HL-60 (cell line): ENCODE measurements at regions not wholly inside any gene's neighbourhood (a gene's known extent, or its start where the extent isn't known, plus 50 kb on each side); places are given as distances from the start of the nearest gene placed in this dataset.

Experiments used
- DNase-seq, 2 experiments: peaks; one replicate each; pipeline ENCODE4 v3.0.0-alpha.2; 2010 to 2020; ENCODE audit warnings: low read depth in 1 of 2, low spot score in 1 of 2
- H3K27ac ChIP-seq: fragments of 250-450 bp; sonication (Bioruptor Pico); replicated peaks from 2 replicates; pipeline ENCODE4 v1.5.1; 2020; ENCODE audit warnings: mild to moderate bottlenecking, moderate library complexity
- H3K27me3 ChIP-seq: fragments of 250-450 bp; sonication (Bioruptor Pico); 2 replicates; pipeline ENCODE4 v1.5.1; 2021; ENCODE audit warnings: mild to moderate bottlenecking, moderate library complexity; ENCODE audit not compliant: insufficient read depth, poor library complexity, severe bottlenecking
- H3K4me3 ChIP-seq: replicated peaks from 2 replicates; pipeline ENCODE4 v1.5.1; 2011; ENCODE audit warnings: mild to moderate bottlenecking, control low read depth, low read length; ENCODE audit not compliant: insufficient read depth
- GABPA ChIP-seq: IDR thresholded peaks from 2 replicates; pipeline ENCODE4 v1.6.1; 2012; ENCODE audit warnings: low read depth
- POLR2AphosphoS5 ChIP-seq: IDR thresholded peaks from 2 replicates; pipeline ENCODE4 v1.6.1; 2012; ENCODE audit warnings: low read depth
- SPI1 ChIP-seq: IDR thresholded peaks from 2 replicates; pipeline ENCODE4 v1.6.1; 2012; ENCODE audit warnings: low read depth, mild to moderate bottlenecking, borderline replicate concordance
- TF ChIP-seq, protein P1 (sequence below): IDR thresholded peaks from one replicate; pipeline ENCODE4 v1.5.1; 2011; ENCODE audit warnings: low read length, control low read depth, inconsistent platforms; ENCODE audit not compliant: insufficient read depth
- TF ChIP-seq, protein P2 (sequence below): IDR thresholded peaks from 2 replicates; pipeline ENCODE4 v1.6.1; 2012; ENCODE audit warnings: low read depth; ENCODE audit not compliant: insufficient replicate concordance

- H3K27ac ChIP-seq, result no peak overlapping the region
- H3K27me3 ChIP-seq, result peaks cover 14% of the 10 kb centered on the region
- no peak for DNase-seq
- TF ChIP-seq, protein P1, sequence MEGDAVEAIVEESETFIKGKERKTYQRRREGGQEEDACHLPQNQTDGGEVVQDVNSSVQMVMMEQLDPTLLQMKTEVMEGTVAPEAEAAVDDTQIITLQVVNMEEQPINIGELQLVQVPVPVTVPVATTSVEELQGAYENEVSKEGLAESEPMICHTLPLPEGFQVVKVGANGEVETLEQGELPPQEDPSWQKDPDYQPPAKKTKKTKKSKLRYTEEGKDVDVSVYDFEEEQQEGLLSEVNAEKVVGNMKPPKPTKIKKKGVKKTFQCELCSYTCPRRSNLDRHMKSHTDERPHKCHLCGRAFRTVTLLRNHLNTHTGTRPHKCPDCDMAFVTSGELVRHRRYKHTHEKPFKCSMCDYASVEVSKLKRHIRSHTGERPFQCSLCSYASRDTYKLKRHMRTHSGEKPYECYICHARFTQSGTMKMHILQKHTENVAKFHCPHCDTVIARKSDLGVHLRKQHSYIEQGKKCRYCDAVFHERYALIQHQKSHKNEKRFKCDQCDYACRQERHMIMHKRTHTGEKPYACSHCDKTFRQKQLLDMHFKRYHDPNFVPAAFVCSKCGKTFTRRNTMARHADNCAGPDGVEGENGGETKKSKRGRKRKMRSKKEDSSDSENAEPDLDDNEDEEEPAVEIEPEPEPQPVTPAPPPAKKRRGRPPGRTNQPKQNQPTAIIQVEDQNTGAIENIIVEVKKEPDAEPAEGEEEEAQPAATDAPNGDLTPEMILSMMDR, result no peak
- TF ChIP-seq SPI1, result no peak
- no peak for TF ChIP-seq GABPA
- TF ChIP-seq POLR2AphosphoS5, result no peak
- TF ChIP-seq, protein P2, sequence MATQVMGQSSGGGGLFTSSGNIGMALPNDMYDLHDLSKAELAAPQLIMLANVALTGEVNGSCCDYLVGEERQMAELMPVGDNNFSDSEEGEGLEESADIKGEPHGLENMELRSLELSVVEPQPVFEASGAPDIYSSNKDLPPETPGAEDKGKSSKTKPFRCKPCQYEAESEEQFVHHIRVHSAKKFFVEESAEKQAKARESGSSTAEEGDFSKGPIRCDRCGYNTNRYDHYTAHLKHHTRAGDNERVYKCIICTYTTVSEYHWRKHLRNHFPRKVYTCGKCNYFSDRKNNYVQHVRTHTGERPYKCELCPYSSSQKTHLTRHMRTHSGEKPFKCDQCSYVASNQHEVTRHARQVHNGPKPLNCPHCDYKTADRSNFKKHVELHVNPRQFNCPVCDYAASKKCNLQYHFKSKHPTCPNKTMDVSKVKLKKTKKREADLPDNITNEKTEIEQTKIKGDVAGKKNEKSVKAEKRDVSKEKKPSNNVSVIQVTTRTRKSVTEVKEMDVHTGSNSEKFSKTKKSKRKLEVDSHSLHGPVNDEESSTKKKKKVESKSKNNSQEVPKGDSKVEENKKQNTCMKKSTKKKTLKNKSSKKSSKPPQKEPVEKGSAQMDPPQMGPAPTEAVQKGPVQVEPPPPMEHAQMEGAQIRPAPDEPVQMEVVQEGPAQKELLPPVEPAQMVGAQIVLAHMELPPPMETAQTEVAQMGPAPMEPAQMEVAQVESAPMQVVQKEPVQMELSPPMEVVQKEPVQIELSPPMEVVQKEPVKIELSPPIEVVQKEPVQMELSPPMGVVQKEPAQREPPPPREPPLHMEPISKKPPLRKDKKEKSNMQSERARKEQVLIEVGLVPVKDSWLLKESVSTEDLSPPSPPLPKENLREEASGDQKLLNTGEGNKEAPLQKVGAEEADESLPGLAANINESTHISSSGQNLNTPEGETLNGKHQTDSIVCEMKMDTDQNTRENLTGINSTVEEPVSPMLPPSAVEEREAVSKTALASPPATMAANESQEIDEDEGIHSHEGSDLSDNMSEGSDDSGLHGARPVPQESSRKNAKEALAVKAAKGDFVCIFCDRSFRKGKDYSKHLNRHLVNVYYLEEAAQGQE, result no peak
- H3K4me3 ChIP-seq, result no peak overlapping the region
Measured at GRCh38 chr18:78813936-78814710, 165.5 kb upstream of the SALL3 start.

- no peak for DNase-seq
- Histone ChIP-seq H3K4me3 (no peak overlapping the region), H3K27ac (no peak overlapping the region), H3K27me3 (peaks cover 14% of the 10 kb centered on the region)
- TF ChIP-seq POLR2AphosphoS5 (no peak), GABPA (no peak), SPI1 (no peak)
- TF ChIP-seq, protein P1, result no peak
- TF ChIP-seq, protein P2, result no peak
Measured at GRCh38 chr18:78814766-78815165, 164.9 kb upstream of the SALL3 start.

GRCh38 chr18:78816114-78816513 is 163.5 kb upstream of the SALL3 start:
- no peak for DNase-seq
- TF ChIP-seq SPI1 (no peak), POLR2AphosphoS5 (no peak)
- TF ChIP-seq, protein P1, result no peak
- peaks cover 21% of the 10 kb centered on the region for H3K27me3 ChIP-seq
- no peak overlapping the region for H3K4me3 ChIP-seq
- no peak overlapping the region for H3K27ac ChIP-seq

DNA sequence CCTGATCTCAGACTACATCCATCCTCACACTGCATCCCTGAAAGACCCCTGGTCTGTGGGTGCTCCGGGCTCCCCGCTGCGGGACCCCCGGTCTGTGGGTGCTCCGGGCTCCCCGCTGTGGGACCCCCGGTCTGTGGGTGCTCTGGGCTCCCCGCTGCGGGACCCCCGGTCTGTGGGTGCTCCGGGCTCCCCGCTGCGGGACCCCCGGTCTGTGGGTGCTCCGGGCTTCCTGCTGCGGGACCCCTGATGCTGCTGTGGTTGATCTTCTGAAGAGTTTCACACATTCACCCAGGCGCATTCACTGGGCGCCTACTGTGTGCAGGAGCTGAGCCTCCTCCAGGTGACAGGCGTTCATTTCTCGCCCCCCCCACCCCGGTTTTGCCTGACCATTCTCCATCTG is 162.7 kb upstream of the SALL3 start:
- no peak for TF ChIP-seq GABPA
- TF ChIP-seq, protein P1, result no peak
- no peak for TF ChIP-seq SPI1
- TF ChIP-seq, protein P2, result no peak
- Histone ChIP-seq H3K27me3 (peaks cover 21% of the 10 kb centered on the region), H3K27ac (no peak overlapping the region), H3K4me3 (no peak overlapping the region)
- DNase-seq, result no peak
